HPDE6-E6E7 (cell line): ENCODE measurements at regions not wholly inside any gene's neighbourhood (a gene's known extent, or its start where the extent isn't known, plus 50 kb on each side); places are given as distances from the start of the nearest gene placed in this dataset.
"Not testable (repeated sequence)": the region's sequence is repeated elsewhere in the genome, so short reads cannot be mapped to it uniquely, and the experiment has no call there.

ENCODE experiments used
- DNase-seq: peaks from one replicate; pipeline ENCODE4 v3.0.0; 2011; ENCODE audit warnings: missing footprints; ENCODE audit errors: extremely low spot score

DNA sequence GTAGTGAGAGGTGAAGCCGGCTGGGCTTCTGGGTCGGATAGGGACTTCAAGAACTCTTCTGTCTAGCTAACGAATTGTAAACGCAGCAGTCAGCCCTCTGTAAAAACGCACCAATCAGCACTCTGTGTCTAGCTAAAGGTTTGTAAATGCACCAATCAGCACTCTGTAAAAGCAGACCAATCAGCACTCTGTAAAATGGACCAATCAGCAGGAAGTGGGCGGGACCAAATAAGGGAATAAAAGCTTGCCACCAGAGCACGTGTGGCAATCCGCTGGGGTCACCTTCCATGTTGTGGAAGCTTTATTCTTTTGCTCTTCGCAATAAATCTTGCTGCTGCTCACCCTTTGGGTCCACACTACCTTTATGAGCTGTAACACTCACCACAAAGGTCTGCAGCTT lies 267.9 kb downstream of the INHBA start:
- DNase-seq, result not testable (repeated sequence)

DNA sequence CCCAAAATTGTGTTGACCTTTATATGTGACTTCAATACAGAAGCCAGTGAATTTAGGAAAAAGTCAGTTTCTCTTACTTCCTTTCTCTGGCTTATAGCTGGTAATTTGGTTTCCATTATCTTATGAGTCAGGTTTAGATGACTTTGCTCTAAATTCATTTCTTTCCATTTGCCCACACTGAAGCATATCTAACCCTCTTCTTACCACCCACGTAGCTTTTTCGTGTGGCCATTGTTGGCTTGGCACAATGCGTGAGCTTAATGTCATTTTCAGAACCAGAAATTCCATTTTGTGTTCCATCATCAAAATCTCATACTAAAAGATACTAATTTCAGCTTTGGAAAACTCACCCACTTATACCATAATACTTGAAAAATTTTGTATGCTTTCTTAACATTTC lies 271.2 kb downstream of the INHBA start:
- no peak for DNase-seq

DNA sequence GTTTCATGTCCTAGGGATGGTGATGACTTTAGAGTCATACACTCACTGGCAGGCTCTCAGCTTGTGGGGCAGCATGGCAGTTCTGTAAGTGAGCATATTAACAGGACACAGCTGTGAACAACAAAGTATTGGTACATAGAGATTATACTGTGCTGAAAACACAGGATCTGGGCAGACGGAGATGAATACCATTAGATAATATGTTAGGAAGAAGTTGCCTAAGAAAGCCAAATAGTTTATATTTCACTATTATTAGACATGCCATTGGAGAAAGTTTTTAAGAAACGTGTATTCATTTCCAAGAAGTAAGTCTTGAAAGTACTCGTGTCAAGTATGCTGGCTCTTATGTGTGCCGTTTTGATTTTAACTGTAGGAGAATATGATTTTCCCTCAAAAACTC lies 274.5 kb downstream of the INHBA start:
- DNase-seq, result no peak

DNA sequence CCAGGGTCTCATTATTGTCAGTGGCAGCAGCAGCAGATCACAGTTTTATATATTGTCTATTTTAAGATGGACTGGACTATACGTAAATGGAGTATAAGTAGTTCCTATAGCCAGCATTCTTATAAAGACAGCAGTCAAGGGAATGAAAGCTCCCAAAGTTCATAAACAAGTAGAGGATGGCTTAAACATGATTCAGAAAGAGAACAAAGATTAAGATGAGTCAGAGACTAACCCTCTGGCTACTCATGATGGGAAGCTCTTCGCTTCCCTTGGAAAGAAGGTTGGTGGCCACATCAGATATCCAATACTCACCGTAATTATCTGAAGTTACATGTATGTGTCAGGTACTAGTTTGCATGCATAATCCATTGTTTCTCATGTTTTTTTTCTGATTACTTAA lies 277.0 kb downstream of the INHBA start:
- DNase-seq, result peak; percentile 74

DNA sequence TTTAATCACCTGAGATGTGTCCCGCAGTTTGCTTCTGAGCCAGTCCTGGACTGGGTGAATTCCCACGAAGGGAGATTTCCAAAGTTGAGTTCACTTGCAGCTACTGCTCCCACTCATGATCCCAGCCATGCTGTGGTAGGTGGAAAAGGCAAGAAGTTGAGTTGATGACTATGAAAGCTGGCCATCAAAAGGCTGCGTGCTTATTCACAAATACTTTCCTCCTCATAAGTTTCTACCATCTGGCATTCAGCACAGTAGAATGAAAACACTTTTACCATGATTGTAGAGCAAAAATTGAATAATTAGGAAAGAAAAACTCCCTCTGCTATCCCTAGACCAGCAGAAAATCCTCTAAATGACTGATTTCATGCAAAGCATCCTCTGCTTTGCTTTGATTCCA lies 281.8 kb downstream of the INHBA start:
- no peak for DNase-seq

DNA sequence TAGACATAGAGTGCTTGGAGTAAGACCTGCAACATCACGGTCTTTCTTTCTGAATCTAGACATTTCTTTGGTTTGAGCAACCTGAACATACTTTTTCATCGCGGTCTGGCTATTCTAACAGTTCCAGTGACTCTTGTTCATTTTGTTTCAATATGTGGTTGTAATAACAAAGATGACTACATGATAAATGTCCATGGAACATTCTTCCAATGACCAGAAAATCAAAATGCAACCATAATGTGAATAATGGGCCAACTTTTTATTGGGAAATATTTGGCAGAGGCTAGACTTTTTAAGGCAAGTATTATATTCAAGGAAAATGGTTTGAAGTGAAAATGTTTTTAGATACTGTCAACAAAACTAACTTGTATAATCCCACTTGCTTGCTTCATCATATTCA lies 282.5 kb downstream of the INHBA start:
- no peak for DNase-seq

DNA sequence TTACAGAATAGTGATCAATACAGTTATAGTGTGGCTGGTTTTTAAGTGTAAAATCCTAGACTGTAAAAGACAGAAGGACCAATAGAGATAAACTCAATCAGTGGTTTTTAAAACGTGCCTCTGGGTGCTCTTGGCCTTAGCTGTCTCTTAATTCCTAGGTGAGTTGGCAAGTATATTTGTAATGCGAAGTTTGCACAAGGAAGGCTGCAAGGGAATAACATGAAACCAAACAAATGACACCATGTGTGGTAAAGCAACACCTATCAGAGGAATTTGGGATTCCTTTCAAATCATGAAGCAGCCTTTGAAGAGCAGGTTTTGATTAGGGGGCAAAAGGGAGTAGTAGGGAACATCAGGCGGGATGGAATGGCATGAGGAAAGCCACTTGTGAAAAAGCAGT lies 284.6 kb downstream of the INHBA start:
- no peak for DNase-seq

DNA sequence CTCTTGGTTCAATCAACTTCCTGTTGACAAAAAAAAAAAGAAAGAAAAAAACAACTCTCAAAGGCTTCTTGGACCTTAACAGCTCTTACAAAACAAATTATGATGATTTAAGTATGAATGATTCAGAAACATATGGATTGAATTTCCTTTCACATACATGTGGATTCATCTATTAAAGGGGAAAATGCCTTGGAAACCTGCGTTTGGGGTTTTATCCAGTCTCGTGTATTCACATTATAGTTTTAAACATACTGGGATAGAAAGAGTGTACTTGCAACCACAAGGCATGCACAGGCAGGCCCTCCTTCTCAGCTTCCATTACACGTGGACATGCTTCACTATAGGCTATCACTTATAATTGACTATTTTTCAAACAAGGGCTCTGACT lies 286.7 kb downstream of the INHBA start:
- no peak for DNase-seq

DNA sequence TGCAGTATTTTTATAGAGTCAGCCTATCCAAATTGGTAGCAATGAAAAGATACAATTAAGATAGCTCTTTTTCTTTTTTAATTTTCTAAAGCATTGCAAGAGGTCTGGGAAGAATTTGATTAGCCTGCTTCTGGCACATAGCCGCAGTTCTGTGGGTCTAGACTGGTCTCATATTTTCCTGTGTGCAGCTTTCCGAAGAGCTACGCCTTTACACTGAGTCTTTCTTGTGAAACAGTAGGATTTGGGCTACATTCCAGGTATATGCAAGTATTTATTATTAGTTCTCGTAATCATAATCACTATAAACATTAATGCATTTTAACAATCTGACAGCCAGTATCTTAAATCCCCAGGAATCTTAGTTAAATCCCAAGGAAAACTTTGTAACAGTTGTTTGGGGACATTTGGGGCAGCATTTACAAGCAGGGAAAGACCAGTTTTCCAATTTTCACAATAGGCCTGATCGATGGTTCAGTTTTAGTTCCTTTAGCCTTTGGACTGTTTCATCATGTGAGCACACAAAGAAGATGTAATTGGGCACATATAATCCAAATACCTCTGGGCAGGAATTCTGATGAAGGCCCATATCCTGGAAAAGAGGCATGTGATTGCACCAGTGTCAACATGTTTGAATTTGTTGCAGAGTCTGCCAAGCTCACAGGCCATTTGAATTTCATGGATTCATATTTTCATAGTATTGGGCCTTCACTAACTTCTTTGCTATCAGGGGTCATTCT lies 287.3 kb downstream of the INHBA start:
- no peak for DNase-seq

DNA sequence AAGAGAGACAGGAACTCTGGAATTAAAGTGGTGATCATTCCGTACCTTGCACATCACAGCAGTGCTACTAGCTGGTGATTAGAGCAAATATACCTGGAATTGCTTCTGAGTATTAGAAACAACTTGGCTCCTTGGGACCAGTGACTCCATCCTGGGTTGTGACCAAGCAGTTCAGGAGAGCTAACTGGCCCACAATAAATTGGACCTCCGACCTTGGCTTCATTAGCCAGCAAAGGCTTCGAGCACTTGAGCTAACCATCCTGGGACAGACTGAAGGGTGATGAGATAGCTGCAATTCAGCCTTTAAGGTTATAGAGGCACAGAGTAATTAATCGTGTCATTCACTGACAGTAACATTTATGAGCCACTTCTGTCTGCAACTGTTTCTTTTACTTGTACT lies 287.8 kb downstream of the INHBA start:
- DNase-seq, result no peak

DNA sequence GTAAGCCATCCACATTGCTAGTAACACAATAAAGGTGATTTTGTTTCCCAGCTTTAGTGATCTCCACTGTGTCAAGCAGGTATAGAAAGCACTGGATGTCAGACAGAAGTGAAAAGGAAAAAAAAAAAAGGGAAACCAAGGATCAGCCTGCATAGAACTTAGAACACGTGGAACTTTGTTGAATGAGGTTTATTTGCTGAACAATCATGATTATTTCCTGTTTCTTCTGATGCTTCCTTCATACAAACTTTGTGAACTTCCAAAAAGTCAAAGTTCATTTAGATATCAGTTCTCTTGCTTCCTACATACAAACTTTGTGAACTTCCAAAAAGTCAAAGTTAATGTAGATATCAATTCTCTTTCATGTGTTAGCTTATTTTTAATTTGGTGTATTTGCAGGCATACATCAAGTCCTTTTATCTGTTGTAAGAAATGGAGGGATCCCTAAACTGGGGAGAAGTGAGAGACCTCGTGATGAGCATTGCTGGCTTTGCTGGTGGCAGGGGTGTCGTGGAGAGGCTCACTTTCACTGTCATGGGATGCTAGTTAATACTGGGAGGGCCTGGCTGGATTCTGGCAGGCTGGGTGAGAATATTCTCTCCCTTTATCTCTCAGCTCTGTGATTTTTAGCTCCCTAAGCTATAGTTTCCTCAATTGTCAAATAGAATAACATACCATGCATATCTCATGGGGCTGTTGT lies 298.4 kb downstream of the INHBA start:
- no peak for DNase-seq

DNA sequence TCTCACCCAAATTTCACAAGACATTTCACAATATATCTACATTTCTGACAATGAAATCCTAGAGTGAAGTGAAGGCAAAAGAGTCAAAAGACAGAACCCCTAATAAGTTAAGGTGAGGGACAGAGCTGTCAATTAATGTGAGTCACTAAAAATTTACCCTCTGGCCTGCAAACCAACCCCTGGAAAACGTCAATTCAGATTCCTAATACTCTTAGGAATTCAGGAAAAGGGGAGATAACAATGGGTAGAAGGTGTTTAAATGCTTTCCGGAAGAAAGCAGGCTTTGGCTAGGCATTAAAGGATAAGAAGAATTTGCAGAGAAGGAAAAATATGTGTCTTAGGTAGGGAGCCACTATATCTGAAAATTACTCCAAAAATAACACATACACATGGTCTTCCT lies 299.6 kb downstream of the INHBA start:
- DNase-seq, result no peak

DNA sequence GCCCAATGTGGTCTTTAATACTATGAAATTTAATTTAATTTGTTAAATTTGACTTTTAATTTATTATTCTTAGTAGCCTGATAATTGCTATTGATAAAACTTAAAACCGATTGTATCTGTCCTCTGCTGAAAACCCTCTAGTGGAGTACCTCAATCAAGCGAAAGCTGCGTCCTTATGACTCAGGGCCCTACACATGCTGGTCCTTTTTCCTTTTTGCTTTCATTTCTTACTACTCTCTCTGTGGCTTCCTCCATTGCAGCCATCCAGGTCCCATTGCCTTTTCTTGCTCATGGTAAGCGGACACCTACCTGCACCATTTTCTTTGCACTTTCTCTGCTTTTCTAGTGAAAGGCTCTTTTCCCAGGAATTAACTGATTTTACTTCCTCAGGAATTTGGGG lies 301.1 kb downstream of the INHBA start:
- DNase-seq, result no peak

DNA sequence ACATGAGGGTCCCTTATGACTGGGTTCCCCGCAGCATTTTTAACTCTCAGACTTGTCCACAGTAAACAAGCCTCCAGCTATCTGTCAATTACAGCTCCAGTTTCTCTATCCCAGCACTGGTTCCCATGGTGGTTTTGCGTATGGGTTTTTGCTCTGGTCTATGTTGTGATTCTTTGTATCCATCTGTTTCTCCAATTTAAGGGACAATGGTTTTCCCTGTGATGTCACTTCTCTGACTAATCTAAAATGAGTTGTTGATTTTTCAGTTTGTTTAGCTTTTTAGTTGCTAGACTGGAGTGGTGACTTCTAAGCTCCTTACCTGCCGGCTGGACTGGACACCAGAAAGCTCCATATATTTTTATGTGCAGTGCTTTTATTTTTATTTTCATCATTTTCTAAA lies 303.7 kb downstream of the INHBA start:
- no peak for DNase-seq

DNA sequence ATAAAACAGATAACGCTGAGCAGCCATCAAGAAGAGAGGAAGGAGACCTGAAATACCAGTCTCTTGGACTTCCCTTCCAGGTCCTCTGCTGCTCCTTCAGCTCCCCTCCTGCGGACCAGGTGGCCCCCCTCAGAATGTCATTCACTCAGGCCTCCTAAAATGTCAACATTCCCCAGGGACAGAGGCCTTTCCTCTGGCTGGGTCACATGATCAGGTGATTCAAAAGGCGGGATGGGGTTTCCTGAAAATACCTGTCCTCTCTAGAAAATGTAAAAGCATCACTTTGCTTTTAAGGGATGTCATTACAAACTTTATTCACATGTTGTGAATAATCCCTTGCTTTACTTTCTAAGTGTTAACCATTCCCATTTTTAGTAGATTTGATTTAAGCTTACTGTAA lies 311.1 kb downstream of the INHBA start:
- DNase-seq, result no peak

DNA sequence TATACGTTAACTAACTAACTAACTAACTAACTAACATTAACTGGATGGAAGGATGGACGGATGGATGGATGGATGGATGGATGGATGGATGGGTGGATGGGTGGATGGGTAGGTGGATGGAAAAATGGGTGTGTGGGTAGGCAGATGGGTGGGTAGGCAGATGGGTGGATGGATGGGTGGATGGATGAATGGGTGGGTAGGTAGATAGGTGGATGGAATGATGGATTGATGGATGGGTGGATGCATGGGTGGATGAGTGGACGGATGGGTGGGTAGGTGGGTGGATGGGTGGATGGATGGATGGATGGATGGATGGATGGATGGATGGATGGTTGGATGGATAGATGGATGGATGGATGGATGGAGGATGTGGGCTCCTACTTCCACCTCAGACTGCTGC lies 314.0 kb downstream of the INHBA start:
- DNase-seq, result not testable (repeated sequence)

DNA sequence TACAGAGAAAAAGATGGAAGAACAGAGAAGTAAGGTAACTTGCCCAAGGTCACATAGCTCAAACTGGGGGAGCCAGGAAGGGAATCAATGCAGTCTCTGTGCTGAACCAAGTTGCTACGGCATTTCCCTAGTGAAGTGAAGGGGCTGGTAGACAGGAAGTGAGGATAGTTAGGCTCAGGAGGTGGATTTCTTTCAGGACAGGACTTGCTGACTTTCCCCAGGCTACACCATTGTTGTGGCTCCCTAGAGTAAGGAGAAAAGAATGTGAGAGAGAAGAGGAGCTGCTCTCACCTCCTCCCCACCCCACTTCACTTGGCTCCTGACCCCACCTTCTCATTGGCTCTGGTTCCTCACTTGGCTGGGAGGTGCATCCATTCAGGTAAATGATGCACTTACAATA lies 316.9 kb downstream of the INHBA start:
- peak; percentile 65 for DNase-seq

DNA sequence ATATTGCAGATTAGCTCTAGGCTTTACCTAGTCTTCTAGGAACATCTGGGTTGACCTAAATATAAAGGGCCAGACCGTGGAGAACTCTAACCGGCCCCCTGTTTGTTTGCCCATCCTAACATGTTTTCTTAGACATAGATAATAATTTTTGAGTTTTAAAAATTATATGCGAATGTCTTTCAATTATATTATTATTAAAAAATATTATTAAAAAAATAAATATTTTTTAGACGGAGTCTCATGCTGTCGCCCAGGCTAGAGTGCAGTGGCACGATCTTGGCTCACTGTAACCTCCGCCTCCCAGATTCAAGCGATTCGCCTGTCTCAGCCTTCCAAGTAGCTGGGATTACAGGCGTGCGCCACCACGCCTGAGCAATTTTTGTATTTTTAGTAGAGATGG lies 318.5 kb downstream of the INHBA start:
- DNase-seq, result no peak

DNA sequence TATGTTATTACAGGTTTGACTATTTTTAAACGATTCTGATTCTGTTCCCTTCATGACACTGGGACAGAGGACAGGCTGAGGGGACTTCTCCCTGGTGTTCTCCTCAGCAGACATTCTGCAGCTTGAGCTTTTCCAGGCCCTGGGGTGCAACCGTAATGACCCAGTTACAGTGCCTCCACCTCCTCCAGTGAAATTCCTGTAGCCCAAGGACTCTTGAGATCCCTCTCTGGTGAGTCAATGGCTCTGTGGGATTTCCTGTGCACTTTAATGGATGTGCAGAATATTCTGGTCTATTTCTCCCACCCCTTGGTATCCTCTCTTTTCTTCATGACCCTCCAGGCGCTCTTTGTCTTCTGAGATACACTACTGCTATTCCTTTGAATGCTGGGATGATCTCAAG lies 319.3 kb downstream of the INHBA start:
- DNase-seq, result no peak

DNA sequence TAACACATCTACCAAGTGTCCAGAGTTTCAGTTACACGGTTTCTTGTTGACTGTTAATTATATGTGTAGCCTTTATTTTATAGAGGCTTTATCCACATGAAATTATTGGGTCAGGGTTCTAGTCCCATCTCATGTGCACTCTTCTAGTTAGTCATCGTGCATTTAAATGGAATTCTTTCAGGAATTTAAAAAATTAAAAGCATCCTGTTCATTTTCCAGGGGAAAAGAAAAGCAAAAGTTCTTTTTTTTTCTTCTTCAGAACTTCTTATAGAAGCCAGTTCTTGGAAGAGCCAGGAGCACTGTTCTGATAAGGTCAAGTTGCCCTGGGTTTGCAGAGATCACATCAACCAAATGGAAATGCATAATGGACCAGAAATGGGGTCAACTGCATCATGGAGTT lies 324.7 kb downstream of the INHBA start:
- no peak for DNase-seq

DNA sequence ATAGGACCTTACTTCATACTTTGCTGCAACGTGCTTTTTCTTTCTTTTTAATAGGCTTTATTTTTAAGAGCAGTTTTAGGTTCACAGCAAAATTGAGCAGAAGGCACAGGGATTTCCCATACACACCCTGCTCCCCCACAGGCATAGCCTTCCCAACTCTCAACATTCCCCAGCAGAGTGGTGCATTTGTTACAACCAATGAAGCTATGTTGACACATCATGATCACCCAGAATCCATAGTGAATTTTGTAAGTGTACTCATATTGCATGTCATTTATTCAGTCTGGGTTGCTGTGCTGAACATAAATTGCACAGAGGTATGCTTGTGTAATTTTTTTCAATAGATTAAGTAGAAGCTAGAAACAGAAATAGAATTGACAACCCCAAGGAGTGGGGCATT lies 327.3 kb downstream of the INHBA start:
- DNase-seq, result no peak

DNA sequence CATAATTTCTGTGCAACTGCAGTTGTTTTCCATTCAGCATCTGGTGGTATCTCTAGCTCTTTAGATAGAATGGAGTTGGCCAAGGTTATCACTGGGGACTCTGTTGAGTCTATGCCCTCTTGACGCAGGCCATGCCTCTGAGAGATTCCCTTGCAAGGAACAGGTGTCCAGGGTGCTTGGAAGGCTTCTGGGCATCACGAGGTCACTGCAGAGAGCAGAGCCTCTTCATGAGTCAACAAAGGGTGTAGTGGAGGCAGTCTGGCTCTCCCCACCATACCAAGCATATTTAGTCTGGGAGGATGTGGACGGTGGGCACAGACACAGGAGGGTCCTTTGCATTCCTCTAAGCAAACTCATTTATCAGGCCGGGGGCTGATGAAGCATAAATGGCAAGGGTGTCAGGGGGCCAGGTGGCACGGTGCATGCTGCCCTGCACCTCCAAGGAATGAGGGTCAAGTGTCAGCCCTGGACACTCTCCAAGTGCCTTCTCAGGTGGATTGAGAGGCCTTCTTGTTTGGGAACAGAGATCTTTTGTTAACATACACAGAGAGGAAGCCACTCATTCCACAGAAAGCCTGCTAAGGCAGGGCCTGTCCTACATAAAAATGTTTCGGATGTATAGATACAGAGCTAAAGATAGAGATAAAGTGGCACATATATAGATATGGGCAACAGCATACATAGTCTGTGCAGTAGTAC lies 328.6 kb downstream of the INHBA start:
- no peak for DNase-seq
